GM18870 (cell line): ENCODE measurements at regions not wholly inside any gene's neighbourhood (a gene's known extent, or its start where the extent isn't known, plus 50 kb on each side); places are given as distances from the start of the nearest gene placed in this dataset.
"Not testable (repeated sequence)": the region's sequence is repeated elsewhere in the genome, so short reads cannot be mapped to it uniquely, and the experiment has no call there.

Experiments used
- ATAC-seq: cut with Tn5 transposase; IDR thresholded peaks from one replicate; pipeline ENCODE4 v1.9.1; 2021; ENCODE audit warnings: moderate library complexity; ENCODE audit not compliant: unreplicated experiment

- ATAC-seq, result not testable (repeated sequence)
Observed at GRCh38 chr2:76697439-76697838, 824.7 kb downstream of the LRRTM4 start.

DNA sequence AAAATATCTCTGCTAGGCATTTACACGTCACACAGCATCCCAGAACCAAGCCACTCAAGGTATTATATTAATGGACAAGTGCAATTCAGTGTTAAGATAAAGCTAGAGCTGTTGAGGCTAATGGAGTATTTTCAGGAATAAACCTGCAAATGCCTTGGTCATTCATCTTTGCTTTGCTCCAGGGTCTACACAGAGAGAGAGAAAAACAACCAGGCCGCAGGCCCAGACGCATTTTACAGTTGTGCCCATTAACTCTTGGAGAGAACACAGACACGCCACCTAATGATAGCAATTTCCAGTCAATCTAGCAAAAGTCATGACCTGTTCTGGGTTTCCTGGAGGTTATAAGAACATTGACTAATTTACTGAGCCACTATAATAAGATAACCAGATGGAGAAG lies 829.3 kb downstream of the LRRTM4 start:
- ATAC-seq, result no peak

- ATAC-seq, result no peak
Observed at GRCh38 chr2:76688732-76689131, 833.4 kb downstream of the LRRTM4 start.

GRCh38 chr2:76687923-76688322 lies 834.3 kb downstream of the LRRTM4 start:
- ATAC-seq, result no peak

DNA sequence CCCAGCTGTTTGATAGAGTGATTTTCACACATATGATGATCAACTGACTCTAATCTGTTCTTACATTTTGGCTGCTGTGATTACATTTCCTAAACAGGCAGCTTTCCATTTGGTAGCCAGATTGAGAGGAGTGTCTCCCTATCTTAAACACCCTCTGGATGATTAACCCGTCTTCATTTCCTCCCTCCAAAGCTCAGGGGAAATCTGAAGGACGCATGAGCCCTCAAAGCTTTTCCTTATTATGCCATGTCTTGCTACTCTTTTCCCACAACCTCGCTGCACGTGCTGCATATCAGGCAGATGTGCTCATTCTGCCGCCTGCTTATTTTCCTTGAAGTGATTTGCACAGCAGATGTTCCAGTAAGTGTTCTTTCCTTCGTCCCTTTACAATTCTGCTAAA lies 837.4 kb downstream of the LRRTM4 start:
- ATAC-seq, result no peak

DNA sequence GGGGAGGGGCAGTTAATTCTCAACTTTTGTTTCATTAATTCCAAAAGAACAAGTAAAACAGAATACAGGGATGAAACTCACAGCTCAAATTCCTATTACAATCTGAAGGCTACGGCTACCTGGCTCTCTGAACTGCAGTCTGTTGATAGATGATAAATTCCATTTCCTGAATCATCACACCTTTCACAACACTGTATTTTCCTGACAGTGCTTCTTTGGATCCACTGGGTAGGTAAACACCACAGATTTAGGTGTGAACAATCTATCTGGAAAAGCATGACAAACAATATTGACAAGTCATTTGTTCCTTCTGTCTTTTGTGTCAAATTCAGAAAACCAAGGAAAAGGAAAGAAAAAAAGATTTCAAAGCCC lies 843.2 kb downstream of the LRRTM4 start:
- no peak for ATAC-seq

- no peak for ATAC-seq
Observed at GRCh38 chr2:76678383-76679024, 843.7 kb downstream of the LRRTM4 start.

DNA sequence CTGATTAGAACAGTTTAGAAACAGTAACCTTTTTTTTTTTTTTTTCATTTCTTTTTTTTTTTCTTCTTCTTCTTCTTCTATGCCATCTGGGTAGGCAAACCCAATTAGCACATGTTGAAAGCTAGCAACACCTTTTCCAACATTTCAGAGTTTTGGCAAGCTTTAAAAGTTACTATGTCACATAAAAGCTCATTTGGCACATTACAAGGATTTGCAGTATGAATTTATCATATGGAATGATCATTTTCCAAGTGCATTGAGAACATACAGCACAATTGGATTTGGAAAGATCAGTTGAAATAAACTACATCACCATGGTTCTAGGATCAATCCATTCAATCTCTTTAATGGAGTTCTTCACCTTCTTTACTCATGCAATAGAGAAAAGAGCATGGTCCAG lies 847.0 kb downstream of the LRRTM4 start:
- no peak for ATAC-seq

DNA sequence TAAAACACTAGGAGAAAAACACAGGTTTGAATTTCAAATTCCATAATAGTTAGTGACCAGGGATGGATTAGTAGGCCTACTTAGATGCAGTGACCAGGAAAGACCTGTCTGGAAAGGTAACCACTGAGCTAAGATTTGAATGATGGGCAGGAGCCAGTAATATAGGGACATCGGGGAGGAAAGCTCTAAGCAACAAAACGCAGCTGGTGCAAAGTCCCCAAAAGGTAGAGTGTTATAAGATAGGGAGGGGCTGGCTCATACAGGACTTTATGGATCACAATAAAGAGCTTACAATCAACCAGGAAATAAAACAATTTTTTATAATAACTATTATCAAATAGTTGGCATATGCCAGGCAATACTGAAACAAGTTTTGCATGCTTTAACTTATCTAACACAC lies 849.4 kb downstream of the LRRTM4 start:
- ATAC-seq, result no peak

DNA sequence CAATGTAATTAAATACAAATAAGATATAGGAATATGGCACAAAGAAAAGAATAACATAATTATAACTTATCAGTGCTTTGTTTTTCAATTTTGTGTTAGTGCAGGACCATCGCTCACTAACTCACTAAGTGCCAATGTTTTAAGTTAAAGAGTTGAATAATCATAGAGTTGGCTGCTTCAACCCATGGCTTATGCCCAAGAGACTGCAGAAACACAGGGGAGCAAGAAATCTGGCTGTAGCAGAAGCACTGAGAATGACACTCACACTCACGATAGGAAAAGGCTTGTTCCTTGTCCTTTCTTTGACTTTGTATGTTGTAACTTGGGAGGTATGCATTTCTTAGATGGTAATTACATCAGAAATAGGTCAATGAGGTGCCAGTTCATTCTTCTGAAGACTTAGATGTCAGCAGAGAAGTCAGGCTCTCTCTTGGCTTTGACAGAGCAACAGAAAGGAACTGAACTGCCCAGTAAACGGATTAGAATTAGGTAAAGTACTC lies 852.2 kb downstream of the LRRTM4 start:
- ATAC-seq, result no peak

DNA sequence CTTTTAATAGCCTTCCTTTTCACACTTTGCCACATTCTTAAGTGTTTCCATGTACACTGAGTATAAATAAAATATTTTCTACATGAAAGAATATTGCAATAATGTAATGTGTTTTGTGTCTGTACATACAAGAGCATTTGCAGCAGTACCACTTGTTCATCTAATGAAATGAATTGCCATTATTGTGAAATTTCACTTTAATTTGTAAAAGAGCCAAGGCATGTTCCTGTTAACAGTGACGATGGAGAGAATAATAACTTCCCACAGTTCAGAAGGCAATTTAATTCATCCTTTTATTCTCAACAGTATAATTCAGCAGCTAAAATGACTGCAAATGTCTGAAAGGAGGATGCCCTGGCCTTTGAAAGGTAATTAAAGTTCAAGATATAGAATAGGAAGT lies 853.9 kb downstream of the LRRTM4 start:
- ATAC-seq, result no peak

DNA sequence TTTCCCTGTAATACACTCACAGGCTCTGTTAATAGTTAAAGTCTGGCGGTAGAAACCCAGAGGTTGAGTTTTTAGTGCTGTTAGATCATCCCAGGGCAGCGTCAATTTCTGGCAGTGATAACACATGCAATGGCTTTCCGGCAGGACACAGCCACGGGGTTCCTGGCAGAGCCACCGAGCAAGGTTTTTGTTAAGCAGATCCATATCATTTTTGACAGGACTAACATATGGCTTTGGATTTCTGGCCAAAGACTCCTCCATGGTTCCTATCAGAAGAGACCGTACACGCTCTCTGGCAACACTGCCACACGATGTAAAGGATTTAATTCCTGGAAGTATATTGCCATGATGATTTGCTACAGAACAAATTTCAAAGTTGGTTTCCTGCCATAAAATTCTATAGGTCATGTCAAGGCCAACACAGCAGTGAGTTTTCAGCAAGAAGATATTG lies 854.3 kb downstream of the LRRTM4 start:
- ATAC-seq, result no peak

- ATAC-seq, result no peak
Observed at GRCh38 chr2:76642129-76642528, 880.0 kb downstream of the LRRTM4 start.

DNA sequence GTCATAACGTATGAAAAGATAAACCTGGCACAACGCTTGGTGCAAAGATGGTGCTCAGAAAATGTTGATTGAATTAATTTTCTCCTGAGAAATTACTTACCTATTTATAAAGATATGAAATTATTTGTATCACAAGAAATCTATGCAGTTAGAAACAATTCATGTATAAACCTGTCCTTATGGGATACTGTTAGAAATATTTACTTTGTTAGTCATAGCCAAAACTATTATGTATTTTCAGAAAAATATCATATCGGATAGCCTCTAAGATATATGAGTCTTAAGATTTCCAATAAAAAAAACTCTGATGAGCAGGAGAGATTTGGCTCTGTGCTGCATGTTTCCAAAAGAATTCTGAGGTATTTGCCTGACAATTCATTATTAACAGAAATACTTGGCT lies 880.7 kb downstream of the LRRTM4 start:
- ATAC-seq, result no peak

DNA sequence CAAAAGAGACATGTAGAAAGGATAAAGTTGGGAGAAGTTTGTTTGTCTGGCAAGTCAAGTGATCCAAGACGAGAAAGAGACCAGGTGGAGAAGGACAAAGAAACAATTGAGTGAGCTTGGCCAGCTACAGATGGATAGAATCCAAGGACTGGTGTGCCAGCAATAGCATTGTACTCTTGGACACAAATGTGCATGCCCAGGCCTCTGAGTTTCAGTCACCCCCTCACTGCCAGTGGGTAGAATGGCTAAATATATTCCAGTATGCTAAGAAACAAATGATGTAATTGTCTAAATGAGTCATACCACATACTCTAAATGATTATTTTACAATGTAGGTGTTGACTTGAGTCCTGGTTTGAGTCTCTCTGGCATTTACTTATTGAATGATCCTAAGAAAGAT lies 881.3 kb downstream of the LRRTM4 start:
- peak; percentile 53 for ATAC-seq

DNA sequence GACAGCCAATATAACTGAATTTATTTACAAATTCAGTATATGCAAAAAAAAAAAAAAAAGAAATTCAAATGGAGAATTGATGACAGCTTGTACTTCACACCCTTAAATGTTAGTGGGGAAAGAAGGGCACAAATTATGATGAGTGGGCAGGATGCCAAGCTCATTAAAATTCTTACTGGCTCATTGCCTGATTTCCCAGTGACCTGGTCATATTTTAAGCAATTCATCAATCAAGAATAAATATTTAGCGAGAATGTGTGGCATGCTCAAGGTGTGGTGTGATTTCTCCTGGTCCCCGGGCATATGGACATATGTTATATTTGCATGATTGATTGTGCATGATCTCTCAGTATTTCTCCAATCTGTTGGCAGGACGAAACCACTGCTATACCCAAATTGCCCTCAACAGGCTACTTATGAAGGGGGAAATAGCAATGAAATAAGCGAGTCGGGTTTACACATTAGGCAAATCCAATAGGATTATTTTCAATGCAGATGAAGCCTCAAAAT lies 883.0 kb downstream of the LRRTM4 start:
- ATAC-seq, result no peak

- no peak for ATAC-seq
Observed at GRCh38 chr2:76633276-76633921, 888.8 kb downstream of the LRRTM4 start.

- ATAC-seq, result no peak
Observed at GRCh38 chr2:76625101-76625500, 897.1 kb downstream of the LRRTM4 start.

DNA sequence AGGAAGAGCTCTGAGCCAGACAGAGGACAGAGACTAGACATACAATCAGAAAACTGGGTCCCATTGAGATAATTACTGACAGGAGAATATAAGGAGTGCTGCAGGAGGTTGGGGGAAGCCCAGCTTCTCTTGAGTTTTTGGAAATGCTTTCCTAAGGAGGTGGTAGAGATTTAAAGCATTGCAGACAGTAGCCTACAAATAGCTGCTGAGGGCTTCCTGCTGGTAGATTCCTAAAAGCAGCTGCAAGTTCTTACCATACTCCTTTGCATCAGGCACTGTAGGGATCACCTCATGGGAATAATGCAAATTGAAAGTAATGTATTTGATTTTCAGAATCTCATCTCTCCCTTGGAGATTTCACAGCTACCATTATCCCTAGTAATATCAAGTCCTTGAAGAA lies 902.6 kb upstream of the GCFC2 start:
- ATAC-seq, result no peak

- ATAC-seq, result no peak
Observed at GRCh38 chr2:76612764-76613163, 902.0 kb upstream of the GCFC2 start.

GRCh38 chr2:76610451-76610850 lies 899.7 kb upstream of the GCFC2 start:
- ATAC-seq, result no peak

DNA sequence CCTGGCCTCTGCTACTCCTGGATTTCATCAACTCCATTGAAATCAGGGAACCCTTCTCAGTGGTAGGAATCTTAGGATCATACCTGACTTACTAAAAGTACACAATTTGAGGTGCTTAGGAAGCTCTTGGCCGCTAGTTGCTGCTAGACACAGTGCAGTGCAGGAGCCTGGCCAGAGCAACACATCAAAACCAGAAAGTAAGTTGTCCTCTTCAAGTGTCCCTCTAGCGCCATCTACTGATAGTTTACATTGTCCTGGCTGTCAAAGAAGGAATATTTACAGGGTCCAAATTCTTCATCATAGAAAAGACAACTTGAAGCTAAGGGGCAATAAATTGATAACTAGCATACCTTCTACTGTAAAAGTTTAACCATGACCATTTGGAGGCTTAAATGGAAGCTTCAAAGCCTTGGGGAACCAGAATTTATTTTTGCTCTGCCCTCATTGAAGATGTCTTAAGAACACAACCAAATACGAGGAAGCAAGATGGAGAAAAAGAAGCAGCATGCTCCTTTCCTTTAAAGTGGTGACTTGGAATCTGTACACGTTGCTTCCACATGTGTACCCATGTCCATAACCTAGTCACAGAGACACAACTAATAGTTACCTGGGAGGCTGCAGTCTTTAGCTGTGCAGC lies 889.1 kb upstream of the GCFC2 start:
- peak; percentile 100 for ATAC-seq
